ENCODE measurements at regions not wholly inside any gene's neighbourhood (a gene's known extent, or its start where the extent isn't known, plus 50 kb on each side); places are given as distances from the start of the nearest gene placed in this dataset.

DNA sequence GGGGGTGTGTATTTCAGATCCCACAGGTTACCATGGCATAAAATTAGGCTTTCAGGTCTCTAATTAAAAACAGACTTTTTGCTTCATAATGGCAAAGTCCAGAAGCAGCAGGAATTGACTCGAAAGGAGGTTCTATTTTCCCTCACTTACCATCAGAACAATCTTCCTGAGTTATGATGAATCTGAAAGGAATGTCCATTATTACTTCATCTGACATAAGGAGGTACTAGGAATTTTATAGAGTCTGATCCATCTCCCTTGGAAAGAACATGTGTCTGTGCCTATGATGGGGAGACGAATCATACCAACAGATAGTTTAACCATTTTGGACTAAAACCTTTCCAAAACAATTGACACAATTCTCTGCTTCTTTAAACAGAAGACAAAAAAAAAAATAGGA is 206.3 kb upstream of the FGF13 start:
- Histone ChIP-seq H3K4me1 (ENCODE audit: insufficient read depth) (peaks cover 3% of the 10 kb centered on the region), H3K27ac (no peak overlapping the region), H3K4me2 (no peak overlapping the region), H3K4me3 (no peak overlapping the region), H3K79me2 (no peaks in the 10 kb centered on the region), H2AFZ (no peak overlapping the region), H3K9me2 (replicated peaks; ENCODE audit: insufficient read depth) (no peaks in the 10 kb centered on the region), H3K36me3 (replicated peaks; ENCODE audit: insufficient read depth, low read depth) (no peaks in the 10 kb centered on the region), H4K20me1 (ENCODE audit: insufficient read depth, poor library complexity, severe bottlenecking) (no peaks in the 10 kb centered on the region), H3K9me3 (ENCODE audit: low read depth) (no peaks in the 10 kb centered on the region), H3K27me3 (no peaks in the 10 kb centered on the region)
- 68% methylated on average over 2 of the region's 2 CpGs for WGBS (ENCODE audit: low lambda C conversion rate, missing lambda C conversion rate)
- no peak for DNase-seq (ENCODE audit: low spot score)
- TF ChIP-seq, protein P1, sequence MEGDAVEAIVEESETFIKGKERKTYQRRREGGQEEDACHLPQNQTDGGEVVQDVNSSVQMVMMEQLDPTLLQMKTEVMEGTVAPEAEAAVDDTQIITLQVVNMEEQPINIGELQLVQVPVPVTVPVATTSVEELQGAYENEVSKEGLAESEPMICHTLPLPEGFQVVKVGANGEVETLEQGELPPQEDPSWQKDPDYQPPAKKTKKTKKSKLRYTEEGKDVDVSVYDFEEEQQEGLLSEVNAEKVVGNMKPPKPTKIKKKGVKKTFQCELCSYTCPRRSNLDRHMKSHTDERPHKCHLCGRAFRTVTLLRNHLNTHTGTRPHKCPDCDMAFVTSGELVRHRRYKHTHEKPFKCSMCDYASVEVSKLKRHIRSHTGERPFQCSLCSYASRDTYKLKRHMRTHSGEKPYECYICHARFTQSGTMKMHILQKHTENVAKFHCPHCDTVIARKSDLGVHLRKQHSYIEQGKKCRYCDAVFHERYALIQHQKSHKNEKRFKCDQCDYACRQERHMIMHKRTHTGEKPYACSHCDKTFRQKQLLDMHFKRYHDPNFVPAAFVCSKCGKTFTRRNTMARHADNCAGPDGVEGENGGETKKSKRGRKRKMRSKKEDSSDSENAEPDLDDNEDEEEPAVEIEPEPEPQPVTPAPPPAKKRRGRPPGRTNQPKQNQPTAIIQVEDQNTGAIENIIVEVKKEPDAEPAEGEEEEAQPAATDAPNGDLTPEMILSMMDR (IDR thresholded peaks at IDR 0.05; ENCODE audit: poor library complexity): no peak
- no peak for TF ChIP-seq EZH2phosphoT487 (IDR thresholded peaks at IDR 0.05; ENCODE audit: low read depth, severe bottlenecking, unreplicated experiment)
- TF ChIP-seq EZH2 (IDR thresholded peaks at IDR 0.05; ENCODE audit: borderline replicate concordance): no peak

DNA sequence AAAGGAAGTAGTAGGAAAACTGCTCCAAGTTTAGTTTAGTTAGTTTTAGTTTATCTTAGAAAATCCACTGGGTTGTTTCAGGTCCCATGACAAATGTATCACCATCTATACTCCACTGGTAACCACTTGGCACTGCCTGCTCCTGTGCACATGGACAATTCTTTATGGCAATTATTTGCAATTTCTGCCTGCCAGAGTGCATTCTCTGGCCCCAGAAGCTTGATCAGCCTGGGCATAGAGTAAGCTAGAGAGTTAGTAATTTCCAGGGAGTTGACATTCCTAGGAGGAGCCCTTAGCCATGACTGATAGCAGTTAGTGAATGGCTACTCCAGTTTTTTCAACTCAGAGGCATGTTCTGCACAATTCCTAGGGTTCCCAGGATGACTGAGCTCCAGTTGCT is 203.2 kb upstream of the FGF13 start:
- Histone ChIP-seq H3K9me3 (ENCODE audit: low read depth) (no peaks in the 10 kb centered on the region), H3K36me3 (replicated peaks; ENCODE audit: insufficient read depth, low read depth) (no peaks in the 10 kb centered on the region), H3K79me2 (no peaks in the 10 kb centered on the region), H3K4me3 (no peak overlapping the region), H3K27me3 (no peaks in the 10 kb centered on the region), H2AFZ (no peak overlapping the region), H4K20me1 (ENCODE audit: insufficient read depth, poor library complexity, severe bottlenecking) (no peaks in the 10 kb centered on the region), H3K27ac (no peak overlapping the region), H3K9me2 (replicated peaks; ENCODE audit: insufficient read depth) (no peaks in the 10 kb centered on the region), H3K4me2 (no peak overlapping the region), H3K4me1 (ENCODE audit: insufficient read depth) (peaks cover 3% of the 10 kb centered on the region)
- no peak for DNase-seq (ENCODE audit: low spot score)
- TF ChIP-seq, protein P1 (IDR thresholded peaks at IDR 0.05; ENCODE audit: poor library complexity): no peak
- TF ChIP-seq EZH2phosphoT487 (IDR thresholded peaks at IDR 0.05; ENCODE audit: low read depth, severe bottlenecking, unreplicated experiment) (no peak), EZH2 (IDR thresholded peaks at IDR 0.05; ENCODE audit: borderline replicate concordance) (no peak)

DNA sequence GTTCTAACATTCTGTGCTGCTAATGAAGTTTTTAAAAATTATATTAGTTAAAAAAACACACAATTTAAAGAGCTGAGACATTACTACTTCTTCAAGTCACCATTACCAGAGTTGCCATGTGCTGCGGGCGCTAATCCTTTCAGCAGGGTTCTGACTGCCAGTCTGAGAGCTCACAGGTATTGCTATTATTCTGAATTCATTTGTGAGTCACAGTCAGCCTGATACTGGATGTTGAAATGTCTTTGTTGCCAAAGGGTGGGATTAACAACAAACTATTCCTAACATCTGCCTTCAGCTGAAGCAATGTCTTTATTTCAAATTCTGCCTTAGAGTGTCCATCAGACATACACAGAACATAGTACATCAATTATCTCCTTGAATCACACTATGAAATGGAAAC is 197.1 kb upstream of the FGF13 start:
- WGBS (ENCODE audit: low lambda C conversion rate, missing lambda C conversion rate): 87% methylated on average over 2 of the region's 2 CpGs
- H3K9me2 ChIP-seq (replicated peaks; ENCODE audit: insufficient read depth): no peaks in the 10 kb centered on the region

More for the DNA sequence above, 197.1 kb upstream of the FGF13 start:
- Histone ChIP-seq H3K4me2 (no peak overlapping the region), H4K20me1 (ENCODE audit: insufficient read depth, poor library complexity, severe bottlenecking) (no peaks in the 10 kb centered on the region), H3K27me3 (no peaks in the 10 kb centered on the region), H2AFZ (no peak overlapping the region), H3K4me1 (ENCODE audit: insufficient read depth) (no peaks in the 10 kb centered on the region), H3K4me3 (no peak overlapping the region), H3K27ac (no peak overlapping the region), H3K79me2 (no peaks in the 10 kb centered on the region), H3K9me3 (ENCODE audit: low read depth) (no peaks in the 10 kb centered on the region), H3K36me3 (replicated peaks; ENCODE audit: insufficient read depth, low read depth) (no peaks in the 10 kb centered on the region)
- no peak for DNase-seq (ENCODE audit: low spot score)
- TF ChIP-seq EZH2phosphoT487 (IDR thresholded peaks at IDR 0.05; ENCODE audit: low read depth, severe bottlenecking, unreplicated experiment) (no peak), EZH2 (IDR thresholded peaks at IDR 0.05; ENCODE audit: borderline replicate concordance) (no peak)
- TF ChIP-seq, protein P1 (IDR thresholded peaks at IDR 0.05; ENCODE audit: poor library complexity): no peak
